ENCODE measurements at regions not wholly inside any gene's neighbourhood (a gene's known extent, or its start where the extent isn't known, plus 50 kb on each side); places are given as distances from the start of the nearest gene placed in this dataset.

GRCh38 chr6:44059359-44060346 lies 67.6 kb downstream of the MRPL14 start:
- Histone ChIP-seq H3K14ac (ENCODE audit: low read length) (peak overlapping the region; percentile 55), H3K9me3 (ENCODE audit: insufficient read depth, low read depth, low read length) (no peaks in the 10 kb centered on the region), H2BK5ac (ENCODE audit: low read depth, low read length, poor library complexity) (peak overlapping the region; percentile 71), H4K8ac (ENCODE audit: low read depth, low read length) (peak overlapping the region; percentile 14), H3K23ac (ENCODE audit: low read length) (no peak overlapping the region), H3K9ac (ENCODE audit: low read length) (no peak overlapping the region), H3K4me1 (ENCODE audit: control insufficient read depth in 1 of 2, insufficient read depth in 2 of 2, low read length in 2 of 2) (peaks cover 36 to 48% of the 10 kb centered on the region in 2 experiments), H3K27ac (ENCODE audit: low read depth, low read length) (peak overlapping the region; percentile 89), H3K79me2 (ENCODE audit: control insufficient read depth, insufficient read depth, low read length, poor library complexity) (no peaks in the 10 kb centered on the region), H3K79me1 (ENCODE audit: low read length) (peaks cover 35% of the 10 kb centered on the region), H2AK5ac (ENCODE audit: low read length) (peak overlapping the region; percentile 59), H2BK12ac (ENCODE audit: low read length) (peak overlapping the region; percentile 80), H3K4me2 (ENCODE audit: low read length) (no peak overlapping the region), H3K4me3 (ENCODE audit: low read depth, low read length) (no peak overlapping the region), H4K91ac (ENCODE audit: low read depth, low read length) (peak overlapping the region; percentile 74), H3K27me3 (ENCODE audit: insufficient read depth, low read length) (no peaks in the 10 kb centered on the region), H3K18ac (ENCODE audit: low read length) (peak overlapping the region; percentile 42), H3K4ac (ENCODE audit: low read depth, low read length) (peak overlapping the region; percentile 16), H4K12ac (ENCODE audit: low read depth, low read length) (no peak overlapping the region), H2AFZ (ENCODE audit: insufficient read depth, low read length, poor library complexity) (peak overlapping the region; percentile 37), H2BK120ac (ENCODE audit: insufficient read depth, low read length, poor library complexity) (peak overlapping the region; percentile 65), H3K36me3 (ENCODE audit: control insufficient read depth in 1 of 2, insufficient read depth in 2 of 2, low read length in 2 of 2) (no peaks in the 10 kb centered on the region)
- no CpG with 5 or more reads among the region's 7 CpGs for WGBS (ENCODE audit: extremely low coverage, insufficient coverage, insufficient read length)
- DNase-seq, result no peak

GRCh38 chr6:44058617-44059358 lies 68.5 kb downstream of the MRPL14 start:
- no CpG with 5 or more reads among the region's 19 CpGs for WGBS (ENCODE audit: extremely low coverage, insufficient coverage, insufficient read length)
- H4K8ac ChIP-seq (ENCODE audit: low read depth, low read length), result peak overlapping the region; percentile 48
- H3K4ac ChIP-seq (ENCODE audit: low read depth, low read length), result peak overlapping the region; percentile 44
- peak overlapping the region; percentile 26 for H3K18ac ChIP-seq (ENCODE audit: low read length)
- peak overlapping the region; percentile 89 for H3K27ac ChIP-seq (ENCODE audit: low read depth, low read length)
- DNase-seq, result peak; percentile 95 to 99
- H3K9me3 ChIP-seq (ENCODE audit: insufficient read depth, low read depth, low read length), result no peaks in the 10 kb centered on the region
- H2BK5ac ChIP-seq (ENCODE audit: low read depth, low read length, poor library complexity), result peak overlapping the region; percentile 71
- H3K36me3 ChIP-seq (ENCODE audit: control insufficient read depth in 1 of 2, insufficient read depth in 2 of 2, low read length in 2 of 2), result no peaks in the 10 kb centered on the region
- no peak overlapping the region for H3K4me3 ChIP-seq (ENCODE audit: low read depth, low read length)
- no peak overlapping the region for H4K12ac ChIP-seq (ENCODE audit: low read depth, low read length)
- no peak overlapping the region for H3K9ac ChIP-seq (ENCODE audit: low read length)
- H3K23ac ChIP-seq (ENCODE audit: low read length), result no peak overlapping the region
- H3K4me1 ChIP-seq (ENCODE audit: control insufficient read depth in 1 of 2, insufficient read depth in 2 of 2, low read length in 2 of 2), result peaks cover 35 to 48% of the 10 kb centered on the region in 2 experiments
- H3K14ac ChIP-seq (ENCODE audit: low read length), result peak overlapping the region; percentile 42
- H2AK5ac ChIP-seq (ENCODE audit: low read length), result peak overlapping the region; percentile 59
- H2BK120ac ChIP-seq (ENCODE audit: insufficient read depth, low read length, poor library complexity), result peak overlapping the region; percentile 65
- H3K27me3 ChIP-seq (ENCODE audit: insufficient read depth, low read length), result no peaks in the 10 kb centered on the region
- peaks cover 31% of the 10 kb centered on the region for H3K79me1 ChIP-seq (ENCODE audit: low read length)
- no peak overlapping the region for H2AFZ ChIP-seq (ENCODE audit: insufficient read depth, low read length, poor library complexity)
- peak overlapping the region; percentile 60 for H2BK12ac ChIP-seq (ENCODE audit: low read length)
- H4K91ac ChIP-seq (ENCODE audit: low read depth, low read length), result peak overlapping the region; percentile 74
- H3K4me2 ChIP-seq (ENCODE audit: low read length), result peak overlapping the region; percentile 9
- no peaks in the 10 kb centered on the region for H3K79me2 ChIP-seq (ENCODE audit: control insufficient read depth, insufficient read depth, low read length, poor library complexity)

- no peak overlapping the region for H3K23ac ChIP-seq (ENCODE audit: low read length)
- H4K91ac ChIP-seq (ENCODE audit: low read depth, low read length), result peak overlapping the region; percentile 41
- DNase-seq, result peak in 1 of 2 donors; percentile 13
- no peak overlapping the region for H2AFZ ChIP-seq (ENCODE audit: insufficient read depth, low read length, poor library complexity)
- no peak overlapping the region for H4K12ac ChIP-seq (ENCODE audit: low read depth, low read length)
- H3K27me3 ChIP-seq (ENCODE audit: insufficient read depth, low read length), result no peaks in the 10 kb centered on the region
- peaks cover 35 to 49% of the 10 kb centered on the region in 2 experiments for H3K4me1 ChIP-seq (ENCODE audit: control insufficient read depth in 1 of 2, insufficient read depth in 2 of 2, low read length in 2 of 2)
- no peaks in the 10 kb centered on the region for H3K36me3 ChIP-seq (ENCODE audit: control insufficient read depth in 1 of 2, insufficient read depth in 2 of 2, low read length in 2 of 2)
- H3K79me2 ChIP-seq (ENCODE audit: control insufficient read depth, insufficient read depth, low read length, poor library complexity), result no peaks in the 10 kb centered on the region
- H3K9ac ChIP-seq (ENCODE audit: low read length), result no peak overlapping the region
- no peak overlapping the region for H3K4me3 ChIP-seq (ENCODE audit: low read depth, low read length)
- no peak overlapping the region for H3K14ac ChIP-seq (ENCODE audit: low read length)
- peak overlapping the region; percentile 4 for H3K4me2 ChIP-seq (ENCODE audit: low read length)
- peak overlapping the region; percentile 13 for H3K18ac ChIP-seq (ENCODE audit: low read length)
- no peak overlapping the region for H2BK5ac ChIP-seq (ENCODE audit: low read depth, low read length, poor library complexity)
- H2BK12ac ChIP-seq (ENCODE audit: low read length), result peak overlapping the region; percentile 66
- peak overlapping the region; percentile 16 for H3K27ac ChIP-seq (ENCODE audit: low read depth, low read length)
- H4K8ac ChIP-seq (ENCODE audit: low read depth, low read length), result no peak overlapping the region
- peaks cover 29% of the 10 kb centered on the region for H3K79me1 ChIP-seq (ENCODE audit: low read length)
- peak overlapping the region; percentile 24 for H2AK5ac ChIP-seq (ENCODE audit: low read length)
- H3K9me3 ChIP-seq (ENCODE audit: insufficient read depth, low read depth, low read length), result no peaks in the 10 kb centered on the region
- no CpG with 5 or more reads among the region's 10 CpGs for WGBS (ENCODE audit: extremely low coverage, insufficient coverage, insufficient read length)
- H2BK120ac ChIP-seq (ENCODE audit: insufficient read depth, low read length, poor library complexity), result no peak overlapping the region
- no peak overlapping the region for H3K4ac ChIP-seq (ENCODE audit: low read depth, low read length)
These were observed 69.2 kb downstream of the MRPL14 start for GRCh38 chr6:44057931-44058616.

Data from trophoblast cell (in vitro differentiated cells and primary cell).